ENCODE measurements at regions not wholly inside any gene's neighbourhood (a gene's known extent, or its start where the extent isn't known, plus 50 kb on each side); places are given as distances from the start of the nearest gene placed in this dataset.
"Not testable (repeated sequence)": the region's sequence is repeated elsewhere in the genome, so short reads cannot be mapped to it uniquely, and the experiment has no call there.

DNA sequence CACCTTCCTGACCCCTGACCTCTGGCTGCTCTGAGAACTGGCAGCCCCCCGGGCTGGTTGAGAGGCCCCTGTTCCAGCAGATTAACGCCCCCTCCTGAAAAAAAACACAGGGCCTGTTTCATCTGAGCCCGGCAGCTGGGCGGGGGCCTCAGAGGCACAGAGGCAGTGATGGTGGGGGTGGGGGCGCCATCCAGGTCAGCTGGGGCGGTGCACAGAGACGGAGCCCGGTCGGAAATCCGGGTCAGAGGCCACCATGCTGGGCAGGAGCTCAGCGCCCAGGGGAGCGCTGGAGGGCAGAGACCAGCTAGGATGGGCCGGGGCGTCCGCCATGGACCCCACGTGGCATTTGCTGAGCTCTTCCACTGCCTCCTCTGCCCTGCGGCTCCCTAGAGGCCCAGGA is 68.0 kb downstream of the UNCX start:
- DNase-seq = no peak

DNA sequence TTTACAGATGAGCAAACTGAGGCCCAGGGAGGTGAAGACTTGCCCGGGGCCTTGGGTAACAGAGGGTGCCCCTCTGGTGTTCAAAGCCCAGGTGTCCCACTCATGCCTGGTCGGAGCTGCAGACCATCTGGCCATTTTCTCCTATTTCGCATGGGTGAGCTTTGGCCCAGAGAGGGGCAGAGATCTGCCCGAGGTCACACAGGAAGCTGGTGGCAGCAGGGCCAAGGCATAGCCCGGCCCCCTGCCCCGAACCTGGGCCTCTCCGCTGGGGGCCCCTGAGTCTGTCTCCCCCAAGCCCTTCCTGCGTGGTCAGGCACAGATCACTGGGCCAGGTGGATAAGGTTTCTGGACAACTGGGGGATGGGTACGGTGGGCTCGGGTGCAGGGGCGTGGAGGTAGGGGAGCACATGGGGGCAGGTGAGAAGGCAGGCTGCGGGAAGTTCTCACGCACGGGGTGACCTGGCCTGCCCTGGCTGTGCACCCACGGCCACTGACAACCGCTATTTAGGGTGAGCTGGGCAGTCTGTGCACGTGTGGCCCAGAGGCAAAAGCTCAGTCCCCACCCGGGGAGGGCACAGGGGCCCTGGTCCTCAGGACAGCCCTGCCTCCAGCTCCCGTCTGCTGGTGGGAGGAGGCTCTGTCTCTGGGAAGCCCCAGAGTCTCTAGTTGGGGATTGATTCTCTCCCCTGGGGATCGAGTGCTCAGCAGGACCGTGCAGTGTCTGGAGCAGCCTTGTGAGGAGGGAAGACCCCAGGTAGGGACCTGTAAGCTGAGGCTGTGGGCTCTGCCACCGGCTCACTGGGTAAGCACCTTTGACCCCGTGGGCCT is 68.6 kb downstream of the UNCX start:
- no peak for DNase-seq

DNA sequence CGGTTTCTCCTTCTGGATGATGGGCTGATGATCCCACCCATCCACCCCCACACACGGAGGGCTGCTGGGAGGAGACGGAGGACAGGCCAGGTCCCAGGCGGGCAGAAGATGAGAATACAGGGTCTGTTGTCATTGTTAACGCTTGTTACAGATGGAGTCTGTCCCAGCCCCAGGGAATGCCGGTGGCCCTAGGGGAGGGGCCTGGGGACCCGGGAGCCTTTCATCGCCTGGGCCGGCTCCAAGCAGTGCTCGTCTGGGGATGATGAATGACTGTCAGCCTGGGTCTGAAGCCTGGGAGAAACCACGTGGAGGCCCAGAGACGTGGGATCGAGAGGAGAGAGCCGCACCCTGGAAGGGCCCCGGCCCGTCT is 69.2 kb downstream of the UNCX start:
- DNase-seq = no peak

DNA sequence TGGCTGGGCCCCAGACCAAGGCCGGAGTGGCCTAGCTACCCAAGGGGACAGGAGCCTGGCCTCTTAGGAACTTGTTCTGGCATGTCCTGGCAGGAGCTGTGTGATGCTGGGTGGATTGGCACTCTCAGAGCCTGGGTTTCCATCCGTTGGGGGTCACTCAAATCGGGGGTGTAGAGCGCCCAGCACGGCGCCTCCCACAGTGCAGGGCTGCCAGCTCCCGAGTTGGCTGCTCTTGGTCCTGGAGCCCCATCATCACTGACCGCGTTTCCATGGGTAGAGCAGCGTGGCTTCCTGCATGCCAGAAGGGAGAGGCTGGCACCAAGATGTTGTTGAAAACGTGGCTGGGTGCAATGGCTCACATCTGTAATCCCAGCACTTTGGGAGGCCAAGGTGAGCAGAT is 70.3 kb downstream of the UNCX start:
- no peak for DNase-seq

DNA sequence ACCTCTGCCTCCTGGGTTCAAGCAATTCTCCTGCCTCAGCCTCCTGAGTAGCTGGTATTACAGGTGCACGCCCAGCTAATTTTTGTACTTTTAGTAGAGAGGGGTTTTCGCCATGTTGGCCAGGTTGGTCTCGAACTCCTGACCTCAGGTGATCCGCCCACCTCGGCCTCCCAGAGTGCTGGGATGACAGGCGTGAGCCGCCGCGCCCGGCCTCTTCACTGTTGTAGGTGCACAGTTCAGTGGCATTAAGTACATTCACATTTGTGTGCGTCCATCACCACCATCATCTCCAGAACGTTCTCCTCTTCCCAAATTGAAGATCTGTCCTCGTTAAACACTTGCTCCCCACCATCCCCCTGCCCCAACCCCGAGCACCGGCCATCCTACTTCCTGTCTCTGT is 71.3 kb downstream of the UNCX start:
- not testable (repeated sequence) for DNase-seq

DNA sequence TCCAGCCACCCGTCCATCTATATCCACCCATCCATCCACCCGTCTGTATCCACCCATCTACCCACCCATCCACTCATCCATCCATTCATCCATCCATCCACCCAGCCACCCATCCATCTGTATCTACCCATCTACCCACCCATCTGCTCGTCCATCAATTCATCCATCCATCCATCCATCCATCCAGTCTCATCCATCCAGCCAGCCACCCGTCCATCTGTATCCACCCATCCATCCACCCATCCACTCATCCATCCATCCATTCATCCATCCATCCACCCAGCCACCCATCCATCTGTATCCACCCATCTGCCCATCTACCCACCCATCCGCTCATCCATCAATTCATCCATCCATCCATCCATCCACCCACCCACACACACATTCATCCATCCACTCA is 73.2 kb downstream of the UNCX start:
- DNase-seq = no peak

DNA sequence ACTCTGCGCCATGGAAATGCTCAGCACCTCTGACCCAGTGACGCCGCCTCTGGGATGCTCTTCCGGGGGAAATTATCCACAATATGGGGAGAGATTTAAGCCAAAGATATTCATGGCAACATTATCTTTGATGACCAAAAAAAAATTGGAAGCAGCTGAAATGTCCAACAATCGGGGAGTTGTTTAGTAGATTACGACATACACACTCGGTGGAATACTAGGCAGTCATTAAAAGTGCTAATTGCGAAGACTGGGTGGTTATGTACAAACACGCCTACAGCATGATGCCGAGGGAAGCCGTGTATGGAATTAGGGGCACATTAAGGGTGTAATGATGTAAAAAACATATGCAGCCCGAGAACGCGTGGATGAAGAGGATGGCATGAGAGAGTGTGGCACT is 75.2 kb downstream of the UNCX start:
- DNase-seq = no peak

DNA sequence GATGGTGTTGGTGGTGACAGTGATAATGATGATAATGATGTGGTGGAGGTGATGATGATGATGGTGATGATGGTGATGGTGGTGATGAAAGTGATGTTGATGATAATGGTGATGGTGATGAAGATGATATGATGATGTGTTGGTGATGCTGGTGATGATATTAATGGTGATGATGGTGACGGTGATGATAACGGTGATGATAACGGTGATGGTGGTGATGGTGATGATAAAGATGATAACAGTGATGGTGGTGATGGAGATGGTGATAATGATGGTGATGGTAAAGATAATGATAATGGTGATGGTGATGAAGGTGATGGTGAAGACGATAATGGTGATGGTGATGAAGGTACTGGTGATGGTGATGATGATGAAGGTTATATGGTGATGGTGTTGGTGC is 76.6 kb downstream of the UNCX start:
- DNase-seq = no peak

DNA sequence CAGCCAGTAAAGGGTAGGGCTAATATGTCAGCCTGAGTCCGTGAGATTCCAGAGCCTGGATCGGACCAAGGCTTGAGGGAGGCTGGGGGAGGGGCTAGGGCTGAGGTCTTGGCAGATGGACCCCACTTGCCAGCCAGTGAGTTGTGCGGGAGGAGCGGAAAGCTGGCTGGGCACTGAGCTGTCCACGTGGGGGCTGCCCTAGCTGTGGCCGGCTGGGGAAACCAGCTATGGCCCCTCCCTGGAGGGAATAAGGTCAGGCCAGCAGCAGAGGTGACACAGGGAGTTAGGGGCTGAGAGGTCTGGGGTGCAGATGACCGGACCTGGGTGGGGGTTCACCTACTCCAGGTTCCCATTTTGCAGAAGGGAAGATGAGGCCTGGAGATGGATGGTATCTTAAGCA is 77.3 kb downstream of the UNCX start:
- DNase-seq = no peak

DNA sequence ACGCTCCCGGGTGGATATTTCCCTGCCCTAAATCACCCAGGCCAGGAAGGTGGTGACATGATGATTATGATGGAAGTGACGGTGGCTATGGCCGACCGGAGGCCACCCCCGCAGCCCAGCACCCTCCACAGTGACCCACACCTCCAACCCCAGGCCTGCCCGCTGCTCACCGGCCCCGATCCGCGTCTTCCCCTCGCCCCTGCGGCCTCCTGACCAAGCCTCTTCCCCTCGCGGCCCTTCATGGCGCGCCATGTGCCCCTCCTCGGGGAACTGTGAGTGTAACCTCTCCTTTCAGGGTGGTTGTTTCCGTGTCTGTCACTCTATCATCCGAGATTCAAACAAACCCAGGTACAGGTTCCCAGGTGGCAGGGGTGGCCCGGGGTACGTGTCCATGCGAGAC is 78.3 kb downstream of the UNCX start:
- no peak for DNase-seq

DNA sequence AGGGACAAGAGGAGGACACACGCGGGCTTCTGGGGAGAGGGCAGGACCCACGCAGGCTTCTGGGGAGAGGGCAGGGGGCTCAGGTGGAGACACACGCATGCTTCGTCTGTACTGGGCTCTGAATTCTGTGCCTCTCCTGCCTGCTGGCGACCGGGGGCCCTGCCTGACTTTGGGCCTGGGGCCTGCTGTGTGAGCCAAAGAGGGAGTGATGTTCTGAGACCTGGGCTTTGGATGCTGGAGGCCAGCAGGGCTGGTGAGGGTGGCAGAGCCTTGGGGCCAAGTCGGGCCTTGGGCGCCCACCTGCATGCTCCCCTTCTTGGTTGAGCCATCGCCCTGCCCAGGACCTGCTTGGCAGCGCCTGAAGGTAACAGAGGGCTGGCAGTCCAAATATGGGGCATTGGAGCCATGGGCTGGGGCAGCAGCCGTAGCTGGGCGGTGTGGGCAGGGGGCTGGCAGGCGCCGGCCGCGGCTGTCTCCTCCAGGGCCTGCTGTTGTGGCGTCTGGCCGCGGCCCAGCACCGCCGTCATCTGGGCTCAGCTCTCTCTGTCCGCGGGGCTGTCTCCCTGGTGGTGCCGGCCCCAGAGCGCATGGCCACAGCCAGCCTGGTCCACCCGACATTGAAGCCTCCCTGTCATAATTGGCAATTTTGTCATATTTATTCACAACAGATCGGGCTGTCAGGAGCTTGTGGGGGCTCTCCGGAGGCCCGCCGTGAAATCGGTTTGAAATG is 78.9 kb downstream of the UNCX start:
- no peak for DNase-seq

DNA sequence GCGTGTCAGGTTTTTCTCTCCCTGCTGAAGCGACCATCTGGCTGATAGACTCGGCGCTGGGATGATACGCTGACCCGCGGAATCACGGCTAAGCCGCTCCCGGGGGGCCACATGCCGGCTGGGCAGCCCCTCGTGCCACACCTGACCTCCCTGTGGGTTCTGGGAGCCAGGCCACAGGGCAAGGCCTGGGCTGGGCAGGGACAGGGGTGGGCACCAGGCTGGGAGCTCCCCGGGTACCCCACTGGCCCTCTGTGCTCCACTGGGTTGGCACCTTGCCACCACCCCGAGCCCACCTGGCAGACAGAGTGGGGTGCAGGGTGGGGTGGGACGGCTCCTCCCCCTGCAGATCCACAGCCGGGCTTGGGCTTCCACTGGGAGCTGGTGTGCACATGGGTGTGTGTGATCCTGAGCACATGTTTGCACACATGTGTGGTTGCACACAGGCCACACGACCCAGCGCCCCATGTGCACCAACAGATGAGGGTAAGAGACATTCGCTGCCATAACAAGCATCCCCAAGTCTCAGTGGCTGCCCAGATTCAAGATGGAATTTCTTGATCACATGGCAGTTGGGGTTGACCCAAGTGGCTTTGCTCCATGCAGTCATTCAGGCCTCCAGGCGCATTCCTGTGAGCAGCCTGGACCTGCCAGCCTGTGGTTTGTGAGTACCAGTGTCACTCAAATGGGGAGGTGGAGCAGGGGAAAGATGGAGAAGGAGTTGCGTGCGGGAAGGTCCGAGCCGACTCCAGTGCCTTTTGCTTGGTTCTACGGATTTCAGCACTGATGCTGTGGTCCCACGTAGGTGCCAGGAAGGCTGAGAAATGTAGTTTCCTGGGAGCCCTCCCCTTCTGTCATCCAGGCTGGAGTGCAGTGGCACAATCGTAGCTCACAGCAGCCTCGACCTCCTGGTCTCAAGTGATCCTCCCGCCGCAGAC is 79.7 kb downstream of the UNCX start:
- no peak for DNase-seq

DNA sequence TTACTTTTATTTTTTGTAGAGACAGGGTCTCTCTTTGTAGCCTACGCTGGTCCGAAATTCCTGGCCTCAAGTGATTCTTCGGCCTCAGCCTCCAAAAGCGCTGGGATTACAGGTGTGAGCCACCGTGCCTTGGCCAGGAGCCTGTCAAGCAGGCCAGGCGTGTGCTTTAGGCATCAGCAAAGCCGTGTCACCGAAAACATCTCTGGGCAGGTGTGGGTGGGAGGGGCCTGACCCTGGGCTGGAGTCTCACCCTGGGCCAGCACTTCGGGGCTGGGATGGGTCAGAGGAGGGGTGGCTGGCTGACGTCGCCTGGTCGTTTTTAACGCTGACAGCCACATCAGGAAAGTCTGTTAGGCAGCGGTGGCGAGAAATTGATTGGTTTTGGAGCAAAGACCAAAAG is 80.9 kb downstream of the UNCX start:
- DNase-seq = no peak

DNA sequence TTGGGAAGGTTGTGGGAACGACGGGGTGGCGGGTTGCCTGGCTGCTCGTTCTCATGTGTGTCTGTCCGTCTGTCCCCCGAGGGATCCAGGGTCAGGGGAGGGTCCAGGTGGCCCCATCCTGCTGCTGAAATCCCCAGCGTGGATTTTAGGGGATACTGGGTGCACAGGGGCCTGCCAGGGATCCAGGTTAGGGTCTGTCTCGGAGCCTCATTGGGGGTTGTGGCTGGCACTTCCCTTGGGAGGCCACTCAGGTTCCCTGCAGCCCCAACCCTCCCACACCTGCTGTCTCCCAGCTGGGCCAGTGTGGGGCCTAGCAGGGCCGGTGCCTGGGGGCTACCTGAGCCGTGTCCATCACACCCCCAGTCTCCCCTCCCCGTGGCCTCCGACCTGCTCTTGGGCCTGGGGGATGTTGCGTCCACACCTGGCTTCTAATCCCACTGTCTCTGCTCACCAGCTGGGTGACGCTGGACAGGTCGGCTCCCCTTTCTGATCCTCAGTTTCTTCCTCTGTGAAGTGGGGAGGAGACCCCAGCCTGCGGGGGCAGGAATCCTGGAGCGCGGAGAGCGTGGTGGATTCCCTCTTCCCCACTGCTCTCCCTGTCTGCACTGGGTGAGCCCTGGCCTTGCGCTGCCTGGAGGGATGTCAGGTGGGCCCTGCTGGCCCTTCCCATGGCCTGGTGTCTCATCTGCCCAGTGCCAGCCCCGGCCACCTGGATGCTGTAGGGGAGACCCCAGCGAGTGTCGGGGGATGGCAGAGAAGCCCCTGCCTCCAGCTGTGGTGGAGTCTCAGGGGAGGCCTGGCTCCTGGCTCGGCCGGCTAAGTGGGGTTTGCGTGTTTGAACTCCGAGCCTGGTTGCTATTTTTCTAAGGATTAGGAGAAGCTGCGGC is 81.6 kb downstream of the UNCX start:
- DNase-seq = no peak

DNA sequence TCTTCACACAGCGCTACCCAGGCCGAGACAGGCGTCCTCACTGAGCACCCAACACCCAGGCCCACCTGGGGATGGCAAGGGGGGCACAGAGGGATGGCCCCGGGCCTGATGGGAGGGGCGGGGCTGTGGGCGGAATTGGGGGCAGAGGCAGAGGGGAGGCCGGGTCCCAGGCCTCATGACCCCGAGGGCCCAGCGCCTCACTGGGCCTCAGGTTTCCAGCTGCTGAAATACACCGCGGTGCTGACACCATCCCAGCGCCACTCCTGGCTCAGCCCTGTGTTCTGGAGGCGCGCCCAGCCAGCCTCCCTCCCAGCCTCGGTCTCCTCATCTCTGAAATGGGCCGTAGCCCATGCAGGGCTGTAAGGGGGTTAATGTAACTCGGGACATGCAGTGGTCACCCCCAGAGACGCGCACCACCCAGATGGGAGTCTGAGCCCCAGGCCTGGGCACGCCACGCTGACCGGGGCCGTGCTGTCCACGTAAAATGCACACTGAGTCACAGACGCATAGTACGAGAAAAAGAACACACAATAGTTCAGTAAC is 82.3 kb downstream of the UNCX start:
- no peak for DNase-seq

DNA sequence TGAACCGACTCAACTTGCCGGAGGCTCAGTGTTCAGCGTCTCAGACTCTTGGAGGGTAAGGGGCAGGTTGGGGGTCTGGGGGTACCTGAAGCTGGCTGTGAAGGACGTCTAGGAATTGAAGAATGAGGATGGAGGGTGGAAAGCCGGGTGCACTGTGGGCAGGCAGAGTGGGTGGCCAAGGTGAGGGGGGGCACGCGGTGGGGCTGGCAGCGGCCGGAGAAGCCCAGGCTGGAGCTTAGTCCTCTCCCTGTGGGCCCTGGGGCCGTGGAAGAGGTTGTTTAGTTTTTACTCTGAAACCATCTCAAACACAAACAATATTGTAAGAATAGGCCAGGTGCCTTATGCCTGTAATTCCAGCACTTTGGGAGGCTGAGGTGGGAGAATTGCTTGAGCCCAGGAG is 83.4 kb downstream of the UNCX start:
- no peak for DNase-seq

DNA sequence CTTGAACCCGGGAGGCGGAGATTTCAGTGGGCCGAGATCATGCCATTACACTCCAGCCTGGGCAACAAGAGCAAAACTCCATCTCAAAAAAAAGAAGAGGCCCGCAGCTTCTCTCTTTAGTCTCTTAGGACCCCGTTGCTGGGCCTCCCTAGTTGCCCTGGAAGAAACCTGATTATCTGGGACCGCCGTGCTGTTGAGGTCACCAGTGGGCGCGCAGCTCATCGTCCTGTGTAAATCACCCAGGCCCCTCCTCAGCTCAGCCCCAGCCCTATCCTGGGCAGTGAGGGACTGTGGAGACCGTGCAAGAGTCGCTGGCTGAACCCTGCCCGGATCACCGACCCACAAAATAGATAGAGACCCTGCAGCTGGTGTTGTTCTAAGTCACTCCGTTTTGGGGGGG is 85.0 kb downstream of the UNCX start:
- DNase-seq = no peak

DNA sequence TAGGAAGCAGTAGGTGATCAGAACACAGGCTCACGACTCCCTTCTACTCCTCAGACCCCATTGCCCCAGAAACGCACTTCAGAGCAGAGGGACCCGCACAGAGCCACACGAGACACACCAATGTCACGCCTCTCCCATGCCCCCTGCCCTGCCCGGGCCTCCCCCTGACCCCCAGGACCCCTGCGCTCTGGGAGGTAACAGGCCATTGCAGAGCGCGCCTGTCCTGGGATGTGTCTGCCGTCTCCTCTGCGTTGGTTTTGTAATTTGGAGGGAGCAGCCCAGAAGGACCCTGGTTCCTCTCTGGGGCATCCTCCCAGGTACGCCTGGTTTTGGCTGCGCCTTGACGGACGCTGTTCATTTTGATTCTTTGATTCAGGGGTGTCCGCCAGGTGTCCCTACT is 85.4 kb downstream of the UNCX start:
- DNase-seq = no peak

DNA sequence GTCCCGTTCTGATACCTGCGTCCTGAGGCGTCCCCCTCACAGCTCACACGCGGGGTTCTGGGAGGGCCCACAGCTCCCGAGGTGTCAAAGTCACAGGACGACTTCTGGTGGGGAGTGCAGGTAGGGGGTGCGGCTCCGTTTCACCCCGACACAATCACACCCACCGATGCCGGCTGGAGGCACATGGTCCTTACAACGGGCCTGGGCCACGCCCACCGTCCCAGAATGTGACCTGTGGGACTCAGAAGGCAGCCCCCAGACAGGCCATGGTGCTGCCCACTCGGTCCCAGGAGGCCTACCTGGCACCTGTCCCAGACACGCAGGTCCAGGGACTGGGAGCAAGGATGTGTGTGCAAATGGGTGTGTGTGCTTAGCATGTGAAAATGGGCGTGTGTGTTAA is 86.0 kb downstream of the UNCX start:
- no peak for DNase-seq

DNA sequence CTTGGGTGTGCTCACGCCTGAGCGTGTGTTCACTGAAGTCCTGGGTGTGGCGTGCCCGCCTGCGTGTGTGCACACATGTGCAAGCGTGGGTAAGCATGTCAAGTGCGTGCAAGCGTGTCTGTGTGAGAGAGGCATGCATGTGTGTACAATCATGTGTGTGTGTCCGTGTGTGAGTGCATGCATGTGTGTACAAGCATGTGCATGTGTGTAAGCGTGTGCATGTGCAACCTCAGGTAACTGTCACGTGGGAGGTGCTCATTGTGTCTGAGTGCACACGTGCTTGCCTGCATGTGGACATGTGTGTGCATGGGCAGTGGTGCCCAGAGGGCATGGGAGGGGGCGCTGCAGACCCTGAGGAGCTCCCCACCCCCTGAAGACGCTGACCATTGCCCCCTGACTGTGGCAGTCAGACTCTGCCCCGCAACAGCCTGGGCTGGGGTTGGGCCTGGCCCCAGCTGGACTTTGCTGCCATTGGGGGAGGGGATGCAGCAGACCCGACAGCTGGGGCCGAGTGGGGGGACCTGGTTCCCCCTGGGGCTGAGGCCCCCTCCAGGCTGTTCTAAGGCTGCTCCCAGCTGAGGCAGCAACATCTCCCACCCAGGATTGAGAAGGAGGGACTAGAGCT is 88.1 kb downstream of the UNCX start:
- DNase-seq = no peak

DNA sequence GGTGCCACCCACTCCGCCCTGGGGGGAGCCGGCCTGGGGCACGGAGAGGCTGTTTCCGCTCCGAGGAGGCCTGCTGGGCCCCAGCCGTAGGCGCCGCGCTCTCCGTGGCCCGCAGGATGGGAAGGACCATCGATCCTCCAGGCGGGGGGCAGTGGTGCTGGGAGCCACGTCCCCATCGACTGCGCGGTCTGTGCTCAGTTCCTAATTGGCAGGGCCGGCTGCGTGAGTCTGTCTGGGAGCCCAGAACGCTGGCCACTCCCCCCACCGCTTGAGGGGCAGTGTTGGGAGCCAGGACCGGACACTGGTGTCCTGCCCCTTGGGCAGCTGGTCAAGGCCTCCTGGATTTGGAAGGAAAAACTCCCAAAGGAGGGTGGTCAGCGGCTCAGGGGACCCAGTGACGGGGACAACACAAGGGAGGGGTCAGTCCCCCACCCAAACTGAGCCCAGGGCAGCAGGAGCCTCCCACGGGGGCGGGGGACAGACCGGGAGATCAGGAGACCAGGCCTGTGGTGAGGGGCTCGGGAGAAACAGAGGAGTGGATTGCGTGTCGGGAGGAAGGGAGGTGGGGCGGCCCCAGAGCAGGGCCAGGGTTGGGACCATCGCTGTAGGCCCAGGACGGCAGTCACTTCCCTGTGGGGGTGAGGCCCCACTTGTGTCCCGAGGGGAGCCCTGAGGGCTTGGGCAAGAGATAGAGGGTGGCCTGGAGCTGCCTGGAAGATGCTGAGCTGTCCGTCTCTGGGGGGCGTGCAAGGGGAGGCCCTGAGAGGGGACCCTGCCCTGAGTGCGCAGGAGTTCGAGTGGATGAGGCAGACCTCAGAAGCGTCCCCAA is 89.0 kb downstream of the UNCX start:
- DNase-seq = no peak

Measured in NCI-H1092 treated with DMSO at 0.1 percent for 48 hours (cell line).